Progenitor cell of endocrine pancreas (in vitro differentiated cells): ENCODE measurements at regions not wholly inside any gene's neighbourhood (a gene's known extent, or its start where the extent isn't known, plus 50 kb on each side); places are given as distances from the start of the nearest gene placed in this dataset.

Experiments
- DNase-seq: peaks from one replicate; pipeline ENCODE4 v3.0.0; 2021; ENCODE audit warnings: low spot score; ENCODE audit not compliant: unreplicated experiment
- H3K27ac Mint-ChIP-seq: 2 replicates; pipeline ENCODE4 v1.8.0; 2021; ENCODE audit warnings: mild to moderate bottlenecking, moderate library complexity, mixed read lengths
- H3K27me3 Mint-ChIP-seq: 2 replicates; pipeline ENCODE4 v1.8.0; 2021; ENCODE audit warnings: mixed read lengths
- H3K36me3 Mint-ChIP-seq: 2 replicates; pipeline ENCODE4 v1.8.0; 2022; ENCODE audit warnings: mixed read lengths; ENCODE audit not compliant: insufficient read depth
- H3K4me1 Mint-ChIP-seq: 2 replicates; pipeline ENCODE4 v1.8.0; 2021; ENCODE audit warnings: low read depth, mixed read lengths
- H3K4me3 Mint-ChIP-seq: 2 replicates; pipeline ENCODE4 v1.8.0; 2021; ENCODE audit warnings: low read depth, mild to moderate bottlenecking, moderate library complexity, mixed read lengths
- H3K9me3 Mint-ChIP-seq: 2 replicates; pipeline ENCODE4 v1.8.0; 2021; ENCODE audit warnings: low read depth, mixed read lengths
- CTCF ChIP-seq: fragments of 200-600 bp; sonication (generic); IDR thresholded peaks from one replicate; pipeline ENCODE4 v1.5.0; 2021; ENCODE audit warnings: antibody characterized with exemption, mild to moderate bottlenecking; ENCODE audit not compliant: unreplicated experiment

GRCh38 chr12:92628476-92628875 lies 74.3 kb upstream of the PLEKHG7 start:
- Mint-ChIP-seq H3K27ac (no peak overlapping the region), H3K9me3 (no peaks in the 10 kb centered on the region), H3K4me1 (no peaks in the 10 kb centered on the region), H3K36me3 (no peaks in the 10 kb centered on the region), H3K27me3 (peaks cover 8% of the 10 kb centered on the region), H3K4me3 (no peak overlapping the region)
- DNase-seq: no peak
- TF ChIP-seq CTCF: no peak

GRCh38 chr12:92627511-92627910 lies 75.3 kb upstream of the PLEKHG7 start:
- TF ChIP-seq CTCF: no peak
- H3K4me1 Mint-ChIP-seq: no peaks in the 10 kb centered on the region
- no peak for DNase-seq
- H3K4me3 Mint-ChIP-seq: no peak overlapping the region
- no peaks in the 10 kb centered on the region for H3K36me3 Mint-ChIP-seq
- H3K27ac Mint-ChIP-seq: no peak overlapping the region
- H3K9me3 Mint-ChIP-seq: peaks cover 3% of the 10 kb centered on the region
- peaks cover 4% of the 10 kb centered on the region for H3K27me3 Mint-ChIP-seq

DNA sequence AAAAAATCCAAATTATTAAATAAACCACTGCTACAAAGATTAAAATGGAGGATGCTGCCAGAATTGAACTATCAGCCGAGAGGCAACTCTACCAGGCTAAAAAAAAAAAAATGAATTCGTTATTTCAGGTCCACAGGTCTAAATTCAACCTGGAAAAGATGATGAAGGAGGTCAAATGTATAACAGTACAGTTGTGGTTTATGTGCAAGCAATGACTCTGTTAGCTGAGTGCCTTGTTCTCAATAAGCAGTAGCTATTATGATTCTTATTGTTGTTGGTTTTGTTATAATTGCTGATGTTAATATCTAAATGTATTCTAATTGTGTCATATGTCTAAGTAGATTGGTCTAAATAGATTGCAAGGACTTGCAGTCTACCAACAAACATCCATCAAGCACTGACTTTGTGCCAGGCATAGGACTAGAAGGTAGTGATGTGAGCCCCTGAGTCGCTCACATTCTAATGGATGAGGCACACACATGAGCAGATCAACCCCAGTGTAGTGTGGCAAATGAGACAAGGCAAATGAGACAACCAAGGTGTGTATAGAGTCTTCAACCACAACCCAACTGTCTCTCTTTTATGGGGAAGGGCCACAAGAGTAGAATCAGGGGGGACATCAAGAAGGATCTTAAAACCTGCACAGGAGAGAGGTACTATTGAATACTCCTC lies 77.0 kb upstream of the PLEKHG7 start:
- no peak overlapping the region for H3K4me3 Mint-ChIP-seq

GRCh38 chr12:92624236-92624635 lies 78.6 kb upstream of the PLEKHG7 start:
- no peak overlapping the region for H3K4me3 Mint-ChIP-seq
- no peaks in the 10 kb centered on the region for H3K27me3 Mint-ChIP-seq
- no peak for DNase-seq
- TF ChIP-seq CTCF: no peak
- H3K9me3 Mint-ChIP-seq: peaks cover 10% of the 10 kb centered on the region
- H3K4me1 Mint-ChIP-seq: no peaks in the 10 kb centered on the region
- H3K36me3 Mint-ChIP-seq: no peaks in the 10 kb centered on the region
- no peak overlapping the region for H3K27ac Mint-ChIP-seq

More for the DNA sequence above, 77.0 kb upstream of the PLEKHG7 start:
- Mint-ChIP-seq H3K27ac (no peak overlapping the region), H3K36me3 (no peaks in the 10 kb centered on the region), H3K4me1 (no peaks in the 10 kb centered on the region), H3K9me3 (peaks cover 10% of the 10 kb centered on the region), H3K27me3 (no peaks in the 10 kb centered on the region)
- TF ChIP-seq CTCF: no peak
- DNase-seq: no peak

- no peaks in the 10 kb centered on the region for H3K4me1 Mint-ChIP-seq
- H3K36me3 Mint-ChIP-seq: no peaks in the 10 kb centered on the region
- TF ChIP-seq CTCF: no peak
- H3K9me3 Mint-ChIP-seq: peaks cover 10% of the 10 kb centered on the region
- DNase-seq: no peak
- H3K4me3 Mint-ChIP-seq: no peak overlapping the region
- no peak overlapping the region for H3K27ac Mint-ChIP-seq
- no peaks in the 10 kb centered on the region for H3K27me3 Mint-ChIP-seq
Measured at GRCh38 chr12:92623386-92623785, 79.4 kb upstream of the PLEKHG7 start.
